ENCODE measurements at regions not wholly inside any gene's neighbourhood (a gene's known extent, or its start where the extent isn't known, plus 50 kb on each side); places are given as distances from the start of the nearest gene placed in this dataset.
"Not testable (repeated sequence)": the region's sequence is repeated elsewhere in the genome, so short reads cannot be mapped to it uniquely, and the experiment has no call there.

DNA sequence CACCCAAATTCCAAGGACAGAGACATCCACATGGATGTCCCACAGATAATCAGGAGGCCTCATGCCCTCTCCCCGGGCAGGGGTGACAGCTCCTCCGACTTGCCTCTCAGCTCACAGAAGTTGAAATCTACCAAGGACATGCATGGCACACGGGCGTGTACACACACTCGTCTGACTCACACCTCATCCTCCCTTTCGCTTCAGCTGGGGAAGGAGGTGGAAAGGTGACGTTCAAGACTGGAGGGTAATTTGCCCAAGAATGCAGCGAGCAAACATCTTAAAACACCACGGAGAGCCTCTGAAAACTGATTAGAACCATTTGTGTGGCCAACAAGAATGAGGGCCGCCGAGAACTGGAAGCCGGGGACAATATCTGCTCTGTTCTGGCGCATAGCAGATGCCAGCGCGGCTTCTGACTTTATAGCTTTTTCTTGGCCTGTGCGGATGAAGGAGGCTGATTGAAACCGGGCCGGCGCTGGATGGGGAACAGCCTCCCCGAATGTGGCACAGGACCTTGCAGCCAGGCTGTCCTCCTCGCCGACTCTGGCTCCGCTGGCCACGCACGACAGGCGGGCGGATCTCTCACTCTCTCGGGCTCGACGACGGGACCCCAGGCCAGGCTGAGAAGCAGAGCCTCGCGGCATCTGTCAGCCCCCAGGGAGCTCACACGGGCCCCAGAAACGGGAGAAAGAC, 100.9 kb downstream of the C16orf95 start:
- H3K4me3 ChIP-seq = peak overlapping the region; percentile 28 to 29
- intact Hi-C loops (cut with DNase I) = no loop called here
- no peak for TF ChIP-seq POLR2AphosphoS5 (IDR thresholded peaks at IDR 0.05; ENCODE audit: insufficient read depth in 1 of 2, low read depth in 1 of 2)
- no peak for TF ChIP-seq CTCF (IDR thresholded peaks at IDR 0.05)
- TF ChIP-seq POLR2A (IDR thresholded peaks at IDR 0.05) = no peak
- H3K9me3 ChIP-seq = no peaks in the 10 kb centered on the region
- H3K27me3 ChIP-seq = no peaks in the 10 kb centered on the region
- no peak overlapping the region for H3K27ac ChIP-seq
- no peak for DNase-seq (ENCODE audit: extremely low spot score in 2 of 2)
- H3K36me3 ChIP-seq = no peaks in the 10 kb centered on the region
- H3K4me1 ChIP-seq = no peaks in the 10 kb centered on the region

GRCh38 chr16:87216841-87217275, 100.3 kb downstream of the C16orf95 start:
- Histone ChIP-seq H3K4me1 (no peaks in the 10 kb centered on the region), H3K4me3 (peak overlapping the region; percentile 28 to 29), H3K9me3 (no peaks in the 10 kb centered on the region), H3K27me3 (no peaks in the 10 kb centered on the region), H3K27ac (no peak overlapping the region), H3K36me3 (no peaks in the 10 kb centered on the region)
- peak in 1 of 2 donors; percentile 31 for TF ChIP-seq POLR2AphosphoS5 (IDR thresholded peaks at IDR 0.05; ENCODE audit: insufficient read depth in 1 of 2, low read depth in 1 of 2)
- no peak for TF ChIP-seq POLR2A (IDR thresholded peaks at IDR 0.05)
- TF ChIP-seq CTCF (IDR thresholded peaks at IDR 0.05) = no peak
- intact Hi-C loops (cut with DNase I) = no loop called here
- no peak for DNase-seq (ENCODE audit: extremely low spot score in 2 of 2)

GRCh38 chr16:87217802-87218201, 99.4 kb downstream of the C16orf95 start:
- H3K36me3 ChIP-seq; H3K4me3 ChIP-seq; DNase-seq (ENCODE audit: extremely low spot score in 2 of 2); H3K27me3 ChIP-seq; H3K4me1 ChIP-seq; intact Hi-C loops (cut with DNase I); H3K27ac ChIP-seq; H3K9me3 ChIP-seq: not testable (repeated sequence)

GRCh38 chr16:87218281-87219055, 98.7 kb downstream of the C16orf95 start:
- no peak for DNase-seq (ENCODE audit: extremely low spot score in 2 of 2)
- no peaks in the 10 kb centered on the region for H3K36me3 ChIP-seq
- H3K4me1 ChIP-seq = no peaks in the 10 kb centered on the region
- H3K4me3 ChIP-seq = no peak overlapping the region
- H3K27me3 ChIP-seq = no peaks in the 10 kb centered on the region
- TF ChIP-seq POLR2AphosphoS5 (IDR thresholded peaks at IDR 0.05; ENCODE audit: insufficient read depth in 1 of 2, low read depth in 1 of 2) (no peak), CTCF (IDR thresholded peaks at IDR 0.05) (no peak)
- H3K27ac ChIP-seq = no peak overlapping the region
- intact Hi-C loops (cut with DNase I) = no loop called here
- no peaks in the 10 kb centered on the region for H3K9me3 ChIP-seq

GRCh38 chr16:87219287-87219909, 97.8 kb downstream of the C16orf95 start:
- no peak for DNase-seq (ENCODE audit: extremely low spot score in 2 of 2)
- no peaks in the 10 kb centered on the region for H3K27me3 ChIP-seq
- no peak overlapping the region for H3K4me3 ChIP-seq
- H3K27ac ChIP-seq = no peak overlapping the region
- no peaks in the 10 kb centered on the region for H3K36me3 ChIP-seq
- TF ChIP-seq CTCF (IDR thresholded peaks at IDR 0.05) = no peak
- TF ChIP-seq POLR2AphosphoS5 (IDR thresholded peaks at IDR 0.05; ENCODE audit: insufficient read depth in 1 of 2, low read depth in 1 of 2) = no peak
- no peak for TF ChIP-seq POLR2A (IDR thresholded peaks at IDR 0.05)
- no peaks in the 10 kb centered on the region for H3K9me3 ChIP-seq
- H3K4me1 ChIP-seq = no peaks in the 10 kb centered on the region
- intact Hi-C loops (cut with DNase I) = no loop called here

Data from vagina (tissue), 2 donors.